NOMO-1 treated with dmso at 0.1 percent for 144 hours (cell line): ENCODE measurements at regions not wholly inside any gene's neighbourhood (a gene's known extent, or its start where the extent isn't known, plus 50 kb on each side); places are given as distances from the start of the nearest gene placed in this dataset.
A peak's percentile ranks its signal among the peaks of the same experiment; 100 is the strongest.

Experiments used
- DNase-seq: peaks from one replicate; lab custom pipeline; 2025; ENCODE audit not compliant: unreplicated experiment; lab: John Stamatoyannopoulos, UW

DNA sequence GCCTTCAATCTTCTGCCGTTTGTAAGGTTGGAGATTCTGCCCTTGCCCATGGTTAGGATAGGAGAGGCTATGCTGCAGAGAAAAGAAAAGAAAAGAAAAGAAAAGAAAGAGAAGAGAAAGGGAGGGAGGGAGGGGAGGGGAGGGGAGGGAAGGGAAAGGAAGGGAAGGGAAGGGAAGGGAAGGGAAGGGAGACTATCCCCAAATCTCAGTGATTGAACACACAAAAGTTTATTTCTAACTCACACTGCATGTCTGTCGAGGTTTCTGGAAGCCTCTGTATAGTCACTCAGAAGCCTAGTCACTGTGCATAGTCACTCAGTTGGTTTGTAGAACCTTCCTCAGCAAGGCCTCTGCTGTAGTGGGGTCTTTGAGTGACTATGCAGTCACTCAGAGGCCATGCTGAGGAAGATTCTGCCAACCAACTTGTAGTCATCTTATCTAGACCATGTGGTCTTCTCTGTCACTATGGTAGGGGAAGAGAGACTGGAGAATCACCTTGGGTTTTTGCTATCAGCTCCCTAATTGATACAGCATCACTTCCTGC lies 52.3 kb upstream of the ABCC9 start:
- DNase-seq = no peak

DNA sequence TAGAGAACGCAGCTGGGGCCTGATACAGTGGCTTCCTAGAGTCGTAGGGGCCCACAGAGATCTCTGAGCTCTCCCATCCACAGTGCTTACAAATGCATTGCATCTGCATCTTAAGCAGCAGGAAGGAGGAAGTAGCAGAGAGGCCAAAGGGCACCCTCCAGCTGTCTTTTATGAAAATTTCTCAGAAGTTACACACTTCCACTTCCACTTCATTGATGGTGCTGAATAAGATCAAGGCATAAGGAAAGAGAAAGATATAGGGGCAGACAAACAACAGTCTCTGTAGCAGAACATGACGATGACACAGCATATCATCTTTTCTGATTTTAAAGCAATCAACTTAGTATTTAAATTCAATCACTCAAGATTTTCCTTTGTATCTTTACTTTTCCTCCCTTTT lies 51.6 kb upstream of the ABCC9 start:
- peak; percentile 76 for DNase-seq

DNA sequence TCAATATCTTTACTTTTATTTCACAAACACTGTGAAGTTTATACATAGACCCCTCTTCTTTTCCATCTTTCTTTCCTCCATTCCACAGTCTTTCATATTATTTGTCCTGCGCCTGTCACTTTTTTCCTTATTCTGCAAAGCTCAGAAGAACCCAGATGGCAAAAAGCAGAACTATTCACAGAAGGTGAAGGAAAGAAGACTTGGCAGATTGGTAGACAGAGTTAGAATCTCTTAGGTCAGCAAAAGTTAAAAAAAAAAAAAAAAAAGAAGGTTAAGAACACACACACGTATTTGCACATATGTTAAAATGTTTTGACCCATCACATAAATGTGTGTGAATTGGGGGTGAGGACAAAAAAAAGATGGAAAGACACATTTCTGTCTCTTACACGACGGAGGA lies 50.3 kb upstream of the ABCC9 start:
- DNase-seq = no peak
